Activated CD4-positive, CD25-positive, alpha-beta regulatory T cell treated with anti-CD3 and anti-CD28 coated beads, Interleukin-2, amount 50 U/mL, for 24 hours (primary cell): ENCODE measurements at regions not wholly inside any gene's neighbourhood (a gene's known extent, or its start where the extent isn't known, plus 50 kb on each side); places are given as distances from the start of the nearest gene placed in this dataset.
"Not testable (repeated sequence)": the region's sequence is repeated elsewhere in the genome, so short reads cannot be mapped to it uniquely, and the experiment has no call there.

Experiments
- ATAC-seq, 2 donors: fragments of 150-1000 bp; cut with Tn5 transposase; one replicate each; pipeline ENCODE4 v1.10.0; 2021; ENCODE audit warnings: mild to moderate bottlenecking in 1 of 2, moderate library complexity in 1 of 2

- peak; percentile 32 to 68 for ATAC-seq
Observed at GRCh38 chr13:52324831-52325230, 81.1 kb downstream of the THSD1 start.

- no peak for ATAC-seq
Observed at GRCh38 chr13:52319876-52320275, 86.1 kb downstream of the THSD1 start.

- not testable (repeated sequence) for ATAC-seq
Observed at GRCh38 chr13:52309833-52310232, 96.1 kb downstream of the THSD1 start.

GRCh38 chr13:52306336-52306735 lies 99.6 kb downstream of the THSD1 start:
- ATAC-seq: not testable (repeated sequence)

- ATAC-seq: not testable (repeated sequence)
Observed at GRCh38 chr13:52303098-52303497, 102.9 kb downstream of the THSD1 start.

GRCh38 chr13:52302688-52303087 lies 103.3 kb downstream of the THSD1 start:
- not testable (repeated sequence) for ATAC-seq

GRCh38 chr13:52301810-52302400 lies 104.1 kb downstream of the THSD1 start:
- ATAC-seq: not testable (repeated sequence)

GRCh38 chr13:52298079-52298661 lies 107.8 kb downstream of the THSD1 start:
- not testable (repeated sequence) for ATAC-seq

- not testable (repeated sequence) for ATAC-seq
Observed at GRCh38 chr13:52288891-52289290, 117.1 kb downstream of the THSD1 start.

- ATAC-seq: not testable (repeated sequence)
Observed at GRCh38 chr13:52281387-52281786, 122.0 kb upstream of the NEK3 start.

GRCh38 chr13:52279408-52279807 lies 120.0 kb upstream of the NEK3 start:
- not testable (repeated sequence) for ATAC-seq

- not testable (repeated sequence) for ATAC-seq
Observed at GRCh38 chr13:52254299-52254698, 94.9 kb upstream of the NEK3 start.

- ATAC-seq: not testable (repeated sequence)
Observed at GRCh38 chr13:52240752-52241151, 81.4 kb upstream of the NEK3 start.

- peak; percentile 59 to 60 for ATAC-seq
Observed at GRCh38 chr13:52235900-52236595, 76.7 kb upstream of the NEK3 start.

- ATAC-seq: not testable (repeated sequence)
Observed at GRCh38 chr13:52234928-52235327, 75.5 kb upstream of the NEK3 start.

GRCh38 chr13:52223063-52223462 lies 63.7 kb upstream of the NEK3 start:
- ATAC-seq: not testable (repeated sequence)

GRCh38 chr13:52213920-52214319 lies 54.5 kb upstream of the NEK3 start:
- ATAC-seq: not testable (repeated sequence)

GRCh38 chr13:52212886-52213285 lies 53.5 kb upstream of the NEK3 start:
- not testable (repeated sequence) for ATAC-seq

GRCh38 chr13:52211416-52211776 lies 52.0 kb upstream of the NEK3 start:
- not testable (repeated sequence) for ATAC-seq

GRCh38 chr13:52210564-52211415 lies 51.4 kb upstream of the NEK3 start:
- ATAC-seq: not testable (repeated sequence)
